ENCODE measurements at regions not wholly inside any gene's neighbourhood (a gene's known extent, or its start where the extent isn't known, plus 50 kb on each side); places are given as distances from the start of the nearest gene placed in this dataset.

DNA sequence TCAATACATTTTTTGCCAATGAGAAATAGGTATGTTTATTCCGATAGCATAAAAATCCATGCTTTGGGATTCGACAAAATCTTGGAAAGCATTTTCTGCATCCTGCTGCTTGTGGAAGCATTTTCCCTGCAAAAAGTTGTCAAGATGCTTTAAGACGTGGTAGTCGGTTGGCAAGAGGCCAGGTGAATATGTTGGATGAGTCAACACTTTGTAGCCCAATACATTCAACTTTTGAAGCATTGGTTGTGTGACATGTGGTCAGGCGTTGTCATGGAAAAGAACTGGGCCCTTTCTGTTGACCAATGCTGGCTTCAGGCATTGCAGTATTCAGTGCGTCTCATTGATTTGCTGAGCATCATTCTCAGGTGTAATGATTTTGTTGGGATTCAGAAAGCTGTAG, 764.5 kb downstream of the TRIB2 start:
- CTCF ChIA-PET (ENCODE audit: unreplicated experiment): no interaction called here

DNA sequence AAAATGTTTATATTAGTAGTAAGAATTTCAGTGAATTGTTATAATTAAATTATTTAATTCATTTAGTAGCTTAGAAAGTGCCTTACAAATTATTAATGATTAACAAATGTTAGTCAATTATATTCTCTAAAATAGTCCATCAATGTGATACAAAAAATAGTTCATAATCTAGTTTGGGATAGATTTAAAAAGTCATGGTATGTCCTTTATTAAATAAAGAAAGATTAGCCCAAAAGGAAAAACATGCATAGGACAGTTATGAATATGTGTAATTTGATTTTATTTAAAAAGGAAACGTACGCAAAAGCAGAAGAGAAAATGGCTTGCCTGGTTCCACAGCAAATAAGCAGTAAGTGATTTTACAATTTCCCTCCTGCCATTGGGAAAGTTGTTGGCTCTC, 768.5 kb downstream of the TRIB2 start:
- Histone ChIP-seq H3K9me2 (ENCODE audit: insufficient read depth, low read length) (no peaks in the 10 kb centered on the region), H3K4me2 (ENCODE audit: low read length) (no peak overlapping the region), H3K9me3 (ENCODE audit: low read length) (no peaks in the 10 kb centered on the region), H3K27ac (ENCODE audit: low read depth, low read length, poor library complexity, severe bottlenecking) (no peak overlapping the region), H3K4me3 (ENCODE audit: low read depth, low read length, poor library complexity, severe bottlenecking) (no peak overlapping the region), H3K36me3 (ENCODE audit: insufficient read depth, low read length) (no peaks in the 10 kb centered on the region), H4K20me1 (ENCODE audit: insufficient read depth, low read length) (no peaks in the 10 kb centered on the region), H2AFZ (ENCODE audit: low read length) (no peak overlapping the region), H3K79me2 (ENCODE audit: insufficient read depth, low read depth, low read length) (no peaks in the 10 kb centered on the region), H3K4me1 (ENCODE audit: insufficient read depth, low read length, poor library complexity, severe bottlenecking) (no peaks in the 10 kb centered on the region)
- POLR2A ChIA-PET: no interaction called here
- no TSS peak for BruUV-seq (replicated peaks)
- intact Hi-C loops (cut with micrococcal nuclease; ENCODE audit: unreplicated experiment): no loop called here
- CTCF ChIA-PET (ENCODE audit: unreplicated experiment): no interaction called here
- TF ChIP-seq EZH2phosphoT487 (IDR thresholded peaks at IDR 0.05; ENCODE audit: borderline replicate concordance, low read depth, low read length): no peak
- TF ChIP-seq, protein P1, sequence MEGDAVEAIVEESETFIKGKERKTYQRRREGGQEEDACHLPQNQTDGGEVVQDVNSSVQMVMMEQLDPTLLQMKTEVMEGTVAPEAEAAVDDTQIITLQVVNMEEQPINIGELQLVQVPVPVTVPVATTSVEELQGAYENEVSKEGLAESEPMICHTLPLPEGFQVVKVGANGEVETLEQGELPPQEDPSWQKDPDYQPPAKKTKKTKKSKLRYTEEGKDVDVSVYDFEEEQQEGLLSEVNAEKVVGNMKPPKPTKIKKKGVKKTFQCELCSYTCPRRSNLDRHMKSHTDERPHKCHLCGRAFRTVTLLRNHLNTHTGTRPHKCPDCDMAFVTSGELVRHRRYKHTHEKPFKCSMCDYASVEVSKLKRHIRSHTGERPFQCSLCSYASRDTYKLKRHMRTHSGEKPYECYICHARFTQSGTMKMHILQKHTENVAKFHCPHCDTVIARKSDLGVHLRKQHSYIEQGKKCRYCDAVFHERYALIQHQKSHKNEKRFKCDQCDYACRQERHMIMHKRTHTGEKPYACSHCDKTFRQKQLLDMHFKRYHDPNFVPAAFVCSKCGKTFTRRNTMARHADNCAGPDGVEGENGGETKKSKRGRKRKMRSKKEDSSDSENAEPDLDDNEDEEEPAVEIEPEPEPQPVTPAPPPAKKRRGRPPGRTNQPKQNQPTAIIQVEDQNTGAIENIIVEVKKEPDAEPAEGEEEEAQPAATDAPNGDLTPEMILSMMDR (conservative IDR thresholded peaks at IDR 0.05; ENCODE audit: low read length): no peak
- no peak for DNase-seq (ENCODE audit: low spot score)

More for the DNA sequence above, 764.5 kb downstream of the TRIB2 start:
- Histone ChIP-seq H3K4me3 (ENCODE audit: low read depth, low read length, poor library complexity, severe bottlenecking) (no peak overlapping the region), H3K36me3 (ENCODE audit: insufficient read depth, low read length) (no peaks in the 10 kb centered on the region), H4K20me1 (ENCODE audit: insufficient read depth, low read length) (no peaks in the 10 kb centered on the region), H3K79me2 (ENCODE audit: insufficient read depth, low read depth, low read length) (no peaks in the 10 kb centered on the region), H3K4me1 (ENCODE audit: insufficient read depth, low read length, poor library complexity, severe bottlenecking) (no peaks in the 10 kb centered on the region), H3K9me3 (ENCODE audit: low read length) (no peaks in the 10 kb centered on the region), H3K27ac (ENCODE audit: low read depth, low read length, poor library complexity, severe bottlenecking) (no peak overlapping the region), H2AFZ (ENCODE audit: low read length) (no peak overlapping the region), H3K9me2 (ENCODE audit: insufficient read depth, low read length) (no peaks in the 10 kb centered on the region), H3K4me2 (ENCODE audit: low read length) (no peak overlapping the region)
- intact Hi-C loops (cut with micrococcal nuclease; ENCODE audit: unreplicated experiment): no loop called here
- DNase-seq (ENCODE audit: low spot score): no peak
- BruUV-seq (replicated peaks): no TSS peak
- TF ChIP-seq, protein P1 (conservative IDR thresholded peaks at IDR 0.05; ENCODE audit: low read length): no peak
- TF ChIP-seq EZH2phosphoT487 (IDR thresholded peaks at IDR 0.05; ENCODE audit: borderline replicate concordance, low read depth, low read length): no peak
- POLR2A ChIA-PET: no interaction called here

DNA sequence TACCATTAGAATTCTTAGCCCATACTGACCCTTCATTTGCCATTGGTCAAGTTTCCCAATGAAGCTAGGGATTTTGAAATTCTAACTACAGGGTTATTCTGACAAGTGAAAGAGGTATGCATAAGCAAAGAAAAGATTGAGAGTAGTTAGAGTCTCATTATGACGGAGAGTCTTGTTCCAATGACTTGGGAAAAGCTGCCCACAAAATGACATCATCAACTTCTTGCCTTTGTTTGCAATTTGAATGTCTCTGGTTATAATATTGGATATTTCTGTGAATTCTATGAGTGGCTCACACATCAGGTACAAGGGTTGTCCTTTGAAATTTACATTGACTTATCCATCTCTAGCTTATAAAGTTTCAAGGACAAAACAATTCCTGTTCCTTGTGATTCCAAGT, 772.2 kb downstream of the TRIB2 start:
- ChIA-PET CTCF (ENCODE audit: unreplicated experiment) (no interaction called here), POLR2A (no interaction called here)
- no peaks in the 10 kb centered on the region for H3K4me1 ChIP-seq (ENCODE audit: insufficient read depth, low read length, poor library complexity, severe bottlenecking)
- H3K4me3 ChIP-seq (ENCODE audit: low read depth, low read length, poor library complexity, severe bottlenecking): no peak overlapping the region
- H3K4me2 ChIP-seq (ENCODE audit: low read length): no peak overlapping the region
- TF ChIP-seq, protein P1 (conservative IDR thresholded peaks at IDR 0.05; ENCODE audit: low read length): no peak
- no peak for TF ChIP-seq EZH2phosphoT487 (IDR thresholded peaks at IDR 0.05; ENCODE audit: borderline replicate concordance, low read depth, low read length)
- no peaks in the 10 kb centered on the region for H4K20me1 ChIP-seq (ENCODE audit: insufficient read depth, low read length)
- no peaks in the 10 kb centered on the region for H3K36me3 ChIP-seq (ENCODE audit: insufficient read depth, low read length)
- BruUV-seq (replicated peaks): no TSS peak
- no peaks in the 10 kb centered on the region for H3K9me3 ChIP-seq (ENCODE audit: low read length)
- intact Hi-C loops (cut with micrococcal nuclease; ENCODE audit: unreplicated experiment): no loop called here
- H3K79me2 ChIP-seq (ENCODE audit: insufficient read depth, low read depth, low read length): no peaks in the 10 kb centered on the region
- H3K27ac ChIP-seq (ENCODE audit: low read depth, low read length, poor library complexity, severe bottlenecking): no peak overlapping the region
- no peaks in the 10 kb centered on the region for H3K9me2 ChIP-seq (ENCODE audit: insufficient read depth, low read length)
- no peak for DNase-seq (ENCODE audit: low spot score)
- no peak overlapping the region for H2AFZ ChIP-seq (ENCODE audit: low read length)
